HL-60 (cell line): ENCODE measurements at regions not wholly inside any gene's neighbourhood (a gene's known extent, or its start where the extent isn't known, plus 50 kb on each side); places are given as distances from the start of the nearest gene placed in this dataset.

Source experiments
- DNase-seq, 2 experiments: peaks; one replicate each; pipeline ENCODE4 v3.0.0-alpha.2; 2010 to 2020; ENCODE audit warnings: low read depth in 1 of 2, low spot score in 1 of 2
- H3K27ac ChIP-seq: fragments of 250-450 bp; sonication (Bioruptor Pico); replicated peaks from 2 replicates; pipeline ENCODE4 v1.5.1; 2020; ENCODE audit warnings: mild to moderate bottlenecking, moderate library complexity
- H3K27me3 ChIP-seq: fragments of 250-450 bp; sonication (Bioruptor Pico); 2 replicates; pipeline ENCODE4 v1.5.1; 2021; ENCODE audit warnings: mild to moderate bottlenecking, moderate library complexity; ENCODE audit not compliant: insufficient read depth, poor library complexity, severe bottlenecking
- H3K4me3 ChIP-seq: replicated peaks from 2 replicates; pipeline ENCODE4 v1.5.1; 2011; ENCODE audit warnings: mild to moderate bottlenecking, control low read depth, low read length; ENCODE audit not compliant: insufficient read depth
- CTCF ChIP-seq: IDR thresholded peaks from one replicate; pipeline ENCODE4 v1.5.1; 2011; ENCODE audit warnings: low read length, control low read depth, inconsistent platforms; ENCODE audit not compliant: insufficient read depth
- GABPA ChIP-seq: IDR thresholded peaks from 2 replicates; pipeline ENCODE4 v1.6.1; 2012; ENCODE audit warnings: low read depth
- POLR2AphosphoS5 ChIP-seq: IDR thresholded peaks from 2 replicates; pipeline ENCODE4 v1.6.1; 2012; ENCODE audit warnings: low read depth
- REST ChIP-seq: IDR thresholded peaks from 2 replicates; pipeline ENCODE4 v1.6.1; 2012; ENCODE audit warnings: low read depth; ENCODE audit not compliant: insufficient replicate concordance
- SPI1 ChIP-seq: IDR thresholded peaks from 2 replicates; pipeline ENCODE4 v1.6.1; 2012; ENCODE audit warnings: low read depth, mild to moderate bottlenecking, borderline replicate concordance

GRCh38 chr1:29473161-29473855, 237.0 kb downstream of the PTPRU start:
- TF ChIP-seq GABPA (no peak), SPI1 (no peak), REST (no peak), CTCF (no peak), POLR2AphosphoS5 (no peak)
- DNase-seq, result no peak
- Histone ChIP-seq H3K27ac (no peak overlapping the region), H3K4me3 (no peak overlapping the region), H3K27me3 (peaks cover 6% of the 10 kb centered on the region)

GRCh38 chr1:29471487-29472313, 235.4 kb downstream of the PTPRU start:
- Histone ChIP-seq H3K27ac (no peak overlapping the region), H3K27me3 (peaks cover 6% of the 10 kb centered on the region), H3K4me3 (no peak overlapping the region)
- no peak for TF ChIP-seq REST
- no peak for TF ChIP-seq GABPA
- no peak for TF ChIP-seq POLR2AphosphoS5
- TF ChIP-seq CTCF, result no peak
- TF ChIP-seq SPI1, result no peak
- DNase-seq, result no peak

GRCh38 chr1:29470788-29471119, 234.4 kb downstream of the PTPRU start:
- peaks cover 6% of the 10 kb centered on the region for H3K27me3 ChIP-seq
- H3K4me3 ChIP-seq, result no peak overlapping the region
- DNase-seq, result no peak
- H3K27ac ChIP-seq, result no peak overlapping the region
- TF ChIP-seq GABPA (no peak), REST (no peak), SPI1 (no peak), CTCF (no peak), POLR2AphosphoS5 (no peak)
